HG03064 (cell line): ENCODE measurements at regions not wholly inside any gene's neighbourhood (a gene's known extent, or its start where the extent isn't known, plus 50 kb on each side); places are given as distances from the start of the nearest gene placed in this dataset.
"Not testable (repeated sequence)": the region's sequence is repeated elsewhere in the genome, so short reads cannot be mapped to it uniquely, and the experiment has no call there.

Experiments used
- ATAC-seq: cut with Tn5 transposase; IDR thresholded peaks from one replicate; pipeline ENCODE4 v1.9.1; 2021; ENCODE audit warnings: low read depth; ENCODE audit not compliant: unreplicated experiment

DNA sequence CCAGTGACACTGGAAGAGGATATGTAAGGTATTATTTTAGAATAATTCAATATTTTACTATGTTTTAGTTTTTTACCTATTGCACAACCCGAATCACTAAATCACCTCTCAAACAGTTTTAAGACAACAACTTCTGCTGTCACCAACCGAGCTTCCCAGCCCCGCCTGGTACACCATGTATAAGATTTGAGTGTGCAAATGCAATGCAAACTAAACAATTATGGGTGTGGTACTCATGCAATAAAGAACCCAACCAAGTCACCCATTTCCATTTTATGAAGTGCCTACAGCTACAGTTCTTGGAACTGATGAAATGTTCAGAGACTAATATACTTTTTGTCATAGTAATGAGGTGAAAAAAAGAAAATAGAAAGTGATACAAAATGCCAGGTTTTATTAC lies 256.2 kb downstream of the TAFA4 start:
- ATAC-seq, result no peak

DNA sequence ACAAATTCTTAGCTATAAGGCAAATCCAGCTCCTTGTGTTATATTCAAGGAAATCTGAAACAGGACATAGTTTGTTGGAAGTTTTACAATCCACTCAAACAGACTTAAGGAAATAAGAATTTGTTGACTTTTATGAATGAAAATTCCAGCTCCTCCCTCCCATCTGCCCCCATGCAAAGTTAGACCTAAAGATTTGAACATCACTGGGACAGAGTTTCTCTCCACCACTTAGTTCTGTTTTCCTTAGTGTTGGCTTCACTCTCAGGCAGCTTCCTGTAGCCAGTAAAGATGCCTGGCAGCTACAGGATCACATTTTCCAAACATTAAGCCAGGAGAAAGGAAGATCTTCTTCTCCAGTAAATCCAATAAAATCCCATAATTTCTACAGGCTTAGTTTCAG lies 265.0 kb downstream of the TAFA4 start:
- no peak for ATAC-seq

DNA sequence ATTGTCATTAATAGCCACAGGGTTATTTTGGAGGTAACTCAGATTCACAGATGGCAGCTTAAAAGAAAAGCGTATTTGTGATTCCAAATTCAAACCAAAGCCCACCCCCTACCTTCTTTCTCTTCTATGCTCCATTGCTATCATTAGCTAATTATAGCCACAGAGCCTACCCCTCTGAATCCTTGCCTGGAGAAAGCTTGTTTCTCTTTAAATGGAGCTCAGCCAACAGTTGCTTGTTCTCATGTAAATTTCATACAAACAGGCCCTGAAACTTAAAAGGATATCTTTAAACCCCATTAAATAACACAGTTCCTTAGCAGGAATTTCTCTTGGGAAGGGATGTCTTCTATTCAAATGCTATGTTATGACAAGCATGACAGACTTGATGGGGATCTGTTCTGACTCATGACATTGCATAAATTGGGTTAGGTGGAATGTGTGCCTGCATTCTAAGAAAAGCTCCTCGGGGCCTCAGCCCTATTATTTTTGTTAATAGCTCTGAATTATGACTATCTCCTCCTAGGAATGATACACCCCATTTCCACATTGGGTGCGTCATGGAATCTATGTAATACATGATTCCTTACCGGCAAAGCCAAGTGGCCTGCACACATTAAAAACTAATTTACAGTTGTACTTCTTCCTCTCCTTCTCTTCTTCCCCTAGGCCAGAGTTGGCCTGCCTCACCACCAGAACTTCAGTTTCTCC lies 265.8 kb downstream of the TAFA4 start:
- no peak for ATAC-seq

DNA sequence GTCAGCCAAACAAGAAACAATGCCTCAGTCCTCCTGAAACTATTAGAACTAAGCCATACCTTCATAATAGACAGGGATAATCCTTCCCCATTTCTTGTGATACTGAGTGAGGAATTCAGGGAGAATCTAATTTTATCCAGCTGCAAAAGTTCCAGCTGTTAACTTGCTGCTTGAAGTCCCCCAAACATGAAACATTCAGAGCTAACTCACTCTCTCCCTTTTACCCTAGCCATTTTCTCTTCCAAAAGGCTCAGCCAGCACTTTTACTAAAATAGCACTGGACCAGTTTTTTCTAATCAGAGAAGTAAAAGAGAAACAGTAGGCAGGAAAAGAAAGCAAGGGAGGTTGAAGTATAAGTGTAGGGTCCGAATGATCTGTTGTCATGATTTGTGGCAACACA lies 268.1 kb downstream of the TAFA4 start:
- ATAC-seq, result no peak

DNA sequence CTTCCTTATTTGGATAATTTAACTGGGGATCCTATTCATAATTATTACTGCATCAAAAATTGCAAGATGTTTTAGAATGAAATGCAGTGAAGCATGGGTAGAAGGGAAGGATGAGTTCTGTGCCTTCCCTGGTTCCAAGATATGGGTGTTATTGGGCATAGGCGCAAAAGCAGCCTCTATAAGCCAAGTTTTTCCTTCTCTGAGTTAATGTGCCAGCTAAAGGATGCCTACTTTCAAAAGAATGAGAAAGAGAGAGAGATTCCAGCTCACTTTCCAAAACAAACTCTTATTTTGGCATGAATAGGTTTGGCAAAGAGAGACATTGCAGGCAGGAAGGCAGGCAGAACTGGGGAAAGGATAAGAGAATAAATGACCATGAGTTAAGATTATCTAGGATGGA lies 270.2 kb downstream of the TAFA4 start:
- ATAC-seq, result no peak

DNA sequence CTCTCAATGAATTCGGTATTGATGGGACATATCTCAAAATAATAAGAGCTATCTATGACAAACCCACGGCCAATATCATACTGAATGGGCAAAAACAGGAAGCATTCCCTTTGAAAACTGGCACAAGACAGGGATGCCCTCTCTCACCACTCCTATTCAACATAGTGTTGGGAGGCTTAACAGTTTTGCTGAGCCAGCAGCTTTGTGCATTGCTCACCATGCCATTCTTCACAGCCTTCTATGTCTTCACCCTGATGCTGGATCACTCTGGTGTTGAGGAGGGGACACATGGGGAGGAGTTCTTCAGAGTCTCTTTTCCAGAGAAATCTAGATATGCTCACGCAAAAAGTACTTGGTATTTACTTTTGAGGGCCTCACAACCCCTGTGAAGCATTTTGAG lies 281.7 kb downstream of the TAFA4 start:
- not testable (repeated sequence) for ATAC-seq

DNA sequence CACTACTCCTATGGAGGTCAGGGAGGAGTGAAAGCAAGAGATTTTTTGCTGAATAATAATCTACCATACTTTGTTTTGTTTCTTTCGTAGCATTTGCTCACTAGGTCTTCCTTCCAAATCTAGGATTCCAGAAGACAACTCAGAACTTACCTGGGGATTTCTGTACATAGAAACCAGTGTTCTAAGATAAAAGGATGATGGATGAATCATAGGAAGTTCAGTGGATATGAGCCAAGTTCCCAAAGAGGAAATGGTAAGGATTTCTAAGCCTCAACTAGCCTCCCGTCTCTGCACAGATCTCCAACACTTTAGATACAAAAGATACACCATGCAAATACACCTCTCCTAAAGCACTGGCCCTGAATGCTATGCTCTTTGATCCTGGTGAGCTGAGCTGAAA lies 283.9 kb downstream of the TAFA4 start:
- no peak for ATAC-seq

DNA sequence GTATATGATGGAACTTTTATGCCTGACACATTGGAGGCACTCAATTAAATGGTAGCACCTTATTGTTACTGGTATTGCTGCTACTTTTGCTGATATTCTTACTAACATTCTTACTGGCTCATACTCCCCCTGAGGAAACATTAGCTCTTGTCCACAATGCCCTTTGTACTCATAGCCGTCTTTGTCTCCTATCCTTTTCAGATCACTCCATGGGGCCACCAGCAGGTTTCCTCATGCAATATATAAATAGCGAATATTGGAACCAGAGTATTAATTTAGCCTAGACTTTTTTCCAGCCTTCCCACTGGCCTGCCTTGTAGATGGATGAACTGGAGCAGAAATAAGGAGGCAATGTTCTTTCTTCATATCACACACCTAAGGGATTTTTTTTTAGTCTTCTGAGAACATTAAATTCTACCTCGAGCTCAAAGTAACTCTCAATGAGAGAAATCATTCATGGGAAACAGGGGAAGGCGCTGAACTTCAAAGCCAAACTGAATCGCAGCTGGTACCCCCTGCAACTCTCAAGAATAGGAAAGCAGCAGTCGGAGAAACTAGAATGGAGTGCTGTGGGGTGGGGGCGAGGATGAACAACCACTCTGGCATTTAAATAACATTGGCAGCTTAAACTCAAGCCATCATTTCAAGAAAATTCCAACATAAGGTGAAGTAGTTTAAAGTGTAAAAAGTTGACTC lies 300.3 kb downstream of the TAFA4 start:
- no peak for ATAC-seq

DNA sequence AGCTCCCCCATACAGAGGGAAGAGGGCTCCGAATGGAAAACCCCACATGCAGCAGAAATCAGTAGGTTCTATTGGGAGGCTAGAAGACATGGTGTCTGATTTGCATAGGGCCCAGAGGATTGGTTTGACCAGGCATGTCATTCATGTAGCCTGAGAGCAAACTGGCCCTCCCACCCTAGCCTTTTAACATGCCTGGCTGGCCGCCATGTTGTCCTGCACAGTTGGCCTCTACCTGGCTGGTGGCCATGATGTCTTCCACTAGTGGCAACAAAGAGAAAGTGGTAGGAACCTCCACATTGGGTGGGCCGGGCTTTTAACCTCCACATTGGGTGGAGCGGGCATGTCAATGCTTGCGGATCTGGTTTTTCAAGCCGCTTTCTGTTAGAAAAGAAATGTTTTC lies 312.1 kb downstream of the TAFA4 start:
- no peak for ATAC-seq

DNA sequence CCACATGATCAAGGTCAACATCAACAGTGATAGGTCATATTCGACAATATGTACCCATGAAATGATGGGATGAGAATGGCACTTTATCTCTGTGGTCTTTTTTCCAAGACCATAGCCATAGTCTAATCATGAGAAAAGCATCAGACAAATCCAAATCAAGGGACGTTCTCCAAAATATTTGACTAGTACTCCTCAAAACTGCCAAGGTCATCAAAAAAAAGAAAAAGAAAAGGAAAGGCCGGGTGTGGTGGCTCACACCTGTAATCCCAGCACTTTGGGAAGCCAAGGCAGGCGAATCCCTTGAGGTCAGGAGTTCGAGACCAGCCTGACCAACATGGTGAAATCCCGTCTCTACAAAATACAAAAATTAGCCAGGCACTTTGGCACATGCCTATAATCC lies 318.3 kb downstream of the TAFA4 start:
- ATAC-seq, result no peak

DNA sequence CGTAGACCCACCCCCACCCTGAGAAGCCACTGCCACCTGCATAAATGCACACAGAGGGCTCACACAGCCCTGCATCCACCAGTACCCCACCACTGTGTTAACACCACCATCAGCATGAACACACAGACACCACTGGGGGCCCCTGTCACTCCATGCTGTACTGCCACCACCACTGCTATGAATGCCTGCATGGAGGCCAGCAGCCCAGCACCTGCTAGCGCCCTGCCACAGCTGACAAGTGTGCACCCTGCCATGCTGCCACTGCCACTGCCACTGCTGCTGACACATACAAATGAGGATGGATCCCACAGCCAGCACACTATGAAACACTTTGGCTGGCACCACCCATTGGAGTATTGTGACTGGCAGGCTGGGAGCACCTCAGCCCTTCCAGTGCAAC lies 361.0 kb downstream of the TAFA4 start:
- no peak for ATAC-seq

DNA sequence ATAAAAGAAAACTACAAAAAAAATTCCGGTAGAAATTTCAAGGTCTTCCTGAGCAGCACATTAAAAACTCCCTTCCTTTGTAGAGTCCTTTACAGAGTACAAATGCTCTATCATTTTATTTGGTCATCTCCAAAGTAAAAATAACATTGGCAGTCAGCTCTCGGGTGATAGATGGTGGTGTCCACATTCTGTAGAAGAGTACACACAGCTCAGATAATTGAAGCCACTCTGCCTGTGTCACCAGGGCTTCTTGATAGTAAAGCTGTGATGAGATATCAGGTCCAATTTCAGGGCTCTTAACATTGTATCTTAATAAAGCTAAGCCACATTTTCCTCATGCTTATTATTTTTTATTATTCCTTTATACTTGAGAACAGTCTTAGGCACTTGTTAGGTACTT lies 371.6 kb downstream of the TAFA4 start:
- no peak for ATAC-seq

DNA sequence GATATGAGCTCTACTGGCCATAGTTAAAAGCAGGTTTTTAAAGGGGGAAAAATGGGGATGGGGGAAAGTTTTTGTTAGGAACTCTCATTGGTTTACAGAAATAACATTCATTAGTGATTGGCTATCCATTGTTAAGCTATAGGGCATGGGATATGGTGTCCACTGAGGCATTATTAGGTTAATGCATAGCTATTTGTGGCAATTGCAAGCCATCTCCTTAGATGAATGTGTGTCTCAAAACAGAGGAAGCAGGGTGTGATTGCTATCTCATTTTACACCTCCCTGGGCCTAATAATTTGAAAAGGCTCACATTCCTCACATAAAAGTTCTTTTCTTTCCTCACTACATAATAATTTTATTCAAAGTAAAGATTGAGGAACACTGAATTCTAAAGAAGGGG lies 396.6 kb downstream of the TAFA4 start:
- ATAC-seq, result no peak

DNA sequence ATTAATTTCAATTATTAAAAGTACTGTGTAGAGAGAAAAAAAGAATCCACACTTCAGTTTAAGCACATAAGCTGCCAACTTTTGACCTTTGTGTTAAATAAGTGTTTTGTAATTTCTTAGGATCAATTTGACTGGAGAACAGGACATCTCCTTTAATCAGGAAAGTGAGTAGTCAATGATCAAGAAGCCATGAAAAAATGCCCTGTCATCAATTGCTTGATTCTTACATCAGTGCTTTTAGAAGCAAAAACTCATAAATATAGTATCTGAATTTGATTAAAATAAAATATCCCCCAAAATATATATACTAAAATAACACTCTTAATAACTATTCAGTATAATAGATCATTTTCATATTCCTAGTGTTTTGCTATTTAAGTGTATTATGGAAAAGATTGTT lies 409.0 kb downstream of the TAFA4 start:
- no peak for ATAC-seq

DNA sequence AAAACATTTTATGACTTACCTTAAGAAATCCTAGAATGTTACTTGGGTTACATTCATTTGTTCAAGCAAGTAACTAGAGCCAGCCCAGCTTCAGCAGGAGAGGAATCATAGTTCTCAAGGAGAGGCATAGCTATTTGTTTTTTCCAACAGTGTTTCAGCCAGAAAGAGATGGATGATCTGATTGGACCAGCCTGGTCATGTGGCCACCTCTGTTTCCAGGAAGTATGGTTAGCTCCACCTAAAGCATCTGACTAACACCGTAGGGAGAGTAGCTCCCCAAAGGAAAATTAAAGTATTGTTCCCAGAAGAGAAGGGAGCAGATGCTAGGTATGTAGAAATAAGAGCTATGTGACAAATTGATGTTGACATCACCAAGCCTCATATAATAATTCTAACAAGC lies 417.1 kb downstream of the TAFA4 start:
- ATAC-seq, result no peak

DNA sequence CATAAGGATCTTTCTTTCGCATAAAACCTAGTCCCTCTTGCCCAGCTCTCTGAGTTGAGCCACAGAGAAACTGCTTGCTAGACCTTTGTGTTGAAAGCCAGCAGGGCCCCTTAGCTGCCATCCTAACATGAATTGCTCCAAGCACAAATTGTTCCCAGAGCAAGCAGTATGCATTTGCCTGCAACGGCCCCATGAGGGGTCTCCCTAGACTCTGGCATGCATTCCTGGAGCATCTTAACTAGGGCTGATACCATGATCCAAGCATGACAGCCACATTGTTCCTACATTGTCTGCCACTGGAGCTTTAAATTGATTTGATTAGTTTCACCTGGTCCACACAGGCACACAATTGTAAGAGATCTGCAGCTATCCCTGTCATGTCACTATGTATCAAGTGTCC lies 428.1 kb downstream of the TAFA4 start:
- no peak for ATAC-seq

DNA sequence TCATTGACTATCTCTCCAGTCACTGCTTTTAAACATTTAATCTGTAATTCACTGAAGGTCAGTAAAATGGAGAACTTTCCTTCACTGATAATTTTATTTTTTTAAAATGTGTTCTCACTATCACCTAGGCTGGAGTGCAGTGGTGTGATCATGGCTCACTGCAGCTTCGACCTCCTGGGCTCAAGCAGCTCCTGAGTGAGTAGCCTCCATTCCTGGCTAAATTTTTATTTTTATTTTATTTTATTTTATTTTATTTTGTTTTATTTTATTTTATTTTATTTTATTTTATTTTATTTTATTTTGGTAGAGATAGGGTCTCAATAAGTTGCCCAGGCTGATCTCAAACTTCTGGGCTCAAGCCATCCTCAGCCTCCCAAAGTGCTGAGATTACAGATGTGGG lies 446.5 kb downstream of the TAFA4 start:
- not testable (repeated sequence) for ATAC-seq

DNA sequence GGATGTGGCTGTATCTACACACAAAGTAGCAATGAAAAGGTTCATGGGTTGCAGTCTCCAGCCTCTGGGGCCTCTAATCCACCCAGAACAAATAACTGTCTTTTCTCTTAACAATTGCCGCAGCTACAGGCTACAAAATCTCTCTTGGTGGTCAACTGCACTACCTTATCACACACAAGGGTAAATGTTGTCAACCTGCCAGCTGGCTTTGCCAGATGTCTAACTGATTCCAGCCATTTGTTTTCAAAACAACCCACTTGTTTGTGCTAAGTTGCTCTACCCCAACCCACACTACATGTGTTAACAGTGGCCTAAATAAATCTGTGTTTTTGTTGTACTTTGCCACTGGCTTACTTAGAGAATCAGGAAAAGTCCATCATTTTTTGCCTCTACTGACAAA lies 447.3 kb downstream of the TAFA4 start:
- no peak for ATAC-seq

DNA sequence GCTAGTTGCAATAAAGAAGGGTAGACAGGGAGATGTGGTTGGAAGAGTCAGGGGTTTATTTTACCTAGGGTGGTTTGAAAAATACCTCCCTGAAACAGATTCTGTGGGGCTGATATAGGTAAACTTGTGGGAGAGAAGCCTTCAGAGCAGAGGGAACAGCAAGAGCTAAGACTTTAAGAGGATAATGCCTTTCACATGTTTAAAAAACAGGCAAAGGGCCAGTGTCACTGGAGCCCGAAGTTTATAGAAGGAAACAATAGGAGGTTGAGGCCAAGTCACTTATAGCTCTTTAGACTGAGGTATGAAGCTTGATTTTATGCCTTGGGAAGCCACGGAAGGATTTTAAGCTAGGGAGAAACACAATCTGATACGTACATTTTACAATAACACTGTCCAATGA lies 448.7 kb downstream of the TAFA4 start:
- no peak for ATAC-seq

DNA sequence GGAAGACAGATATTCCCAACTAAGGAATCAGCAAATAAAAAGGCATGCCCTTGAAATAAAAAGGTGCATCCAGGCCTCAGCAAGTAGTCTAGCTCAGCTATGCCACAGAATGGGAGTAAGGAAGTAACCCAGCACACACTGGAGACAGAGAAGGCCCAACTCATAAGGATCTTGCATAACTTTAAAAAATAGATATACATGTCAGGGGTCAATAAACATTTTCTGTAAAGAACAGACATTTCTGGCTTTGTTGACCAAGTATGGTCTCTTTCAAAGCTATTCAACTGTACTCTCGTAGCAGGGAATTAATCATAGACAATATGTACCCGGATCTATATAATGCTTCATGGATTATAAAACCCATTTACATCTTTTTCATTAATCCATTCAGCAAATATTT lies 449.3 kb downstream of the TAFA4 start:
- no peak for ATAC-seq

DNA sequence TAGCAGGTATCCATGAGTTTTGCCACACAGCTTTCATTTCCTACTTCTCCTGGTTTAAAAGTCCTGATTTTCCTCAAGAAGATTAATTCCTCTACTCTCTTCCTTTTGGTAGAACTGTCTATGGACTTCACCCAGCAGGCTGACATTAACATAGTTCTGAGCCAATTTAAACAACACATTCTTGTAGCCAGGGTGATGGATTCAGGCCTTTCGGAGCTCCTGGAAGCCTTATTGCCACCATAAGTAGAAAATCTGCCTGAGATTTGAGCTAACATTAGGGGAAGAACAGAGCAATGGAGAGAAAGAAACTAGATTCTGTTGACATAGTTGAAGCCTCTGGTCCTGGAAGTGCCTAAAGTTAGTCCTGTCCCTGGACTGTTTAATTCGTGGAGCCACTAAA lies 449.8 kb downstream of the TAFA4 start:
- ATAC-seq, result no peak

DNA sequence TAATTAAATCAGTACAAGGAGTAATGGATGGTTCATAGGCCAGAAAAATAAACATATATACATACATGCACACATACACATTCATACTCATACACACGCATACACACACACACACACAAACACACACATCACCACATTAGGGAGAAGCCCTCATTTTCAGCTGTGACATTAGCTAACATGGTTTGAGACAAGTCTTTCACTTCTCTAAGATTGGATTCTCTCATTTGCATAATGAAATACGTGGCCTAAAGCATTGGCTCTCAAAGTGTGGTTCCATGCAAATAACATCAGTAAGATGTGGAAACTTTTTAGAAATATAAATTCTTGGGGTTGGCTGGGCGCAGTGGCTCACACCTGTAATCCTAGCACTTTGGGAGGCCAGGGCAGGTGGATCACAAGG lies 452.6 kb downstream of the TAFA4 start:
- ATAC-seq, result no peak
